Nucleus accumbens (tissue), 56 donors: ENCODE measurements at regions not wholly inside any gene's neighbourhood (a gene's known extent, or its start where the extent isn't known, plus 50 kb on each side); places are given as distances from the start of the nearest gene placed in this dataset.

Experiments
- DNase-seq, 56 donors: peaks; one replicate each; lab custom pipeline; 2025; lab: John Stamatoyannopoulos, UW

DNA sequence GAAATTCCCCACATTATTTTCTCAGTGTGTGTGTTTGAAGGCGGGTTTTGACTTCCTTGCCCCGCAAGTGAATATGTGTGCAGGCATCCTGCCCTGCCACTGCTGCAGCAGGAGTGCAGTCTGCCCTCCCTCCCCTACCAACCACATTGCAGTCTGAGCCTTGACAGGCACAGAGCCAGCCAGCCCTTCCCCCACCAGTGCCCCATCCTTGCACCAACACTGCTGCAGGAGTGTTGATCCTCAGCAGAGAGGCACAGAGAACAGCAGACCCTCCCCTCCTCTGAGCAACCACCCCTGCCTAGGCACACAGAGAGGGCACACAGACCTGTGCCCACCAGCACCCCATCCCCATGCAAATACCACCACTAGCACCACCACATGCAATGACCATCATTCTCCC is 683.0 kb upstream of the PKDCC start:
- no peak for DNase-seq

DNA sequence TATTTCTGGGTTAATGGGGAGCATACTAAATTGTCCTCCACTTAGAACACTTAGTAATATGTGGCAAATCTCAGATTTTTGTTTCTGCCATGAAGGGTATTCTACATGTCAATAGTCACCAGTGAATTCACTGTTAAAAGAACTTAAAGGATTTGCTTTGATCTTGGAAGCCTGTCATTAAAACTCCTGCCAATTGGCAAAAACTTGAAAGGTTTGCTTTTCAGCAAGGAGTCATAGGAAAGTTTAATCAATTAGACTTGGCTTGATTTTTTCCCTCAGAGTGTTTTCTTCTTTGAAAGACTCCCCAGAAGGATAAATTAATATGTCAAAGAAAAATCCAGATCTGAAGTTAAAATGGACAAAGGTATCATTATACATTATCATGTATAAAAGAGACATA is 671.9 kb upstream of the PKDCC start:
- no peak for DNase-seq

DNA sequence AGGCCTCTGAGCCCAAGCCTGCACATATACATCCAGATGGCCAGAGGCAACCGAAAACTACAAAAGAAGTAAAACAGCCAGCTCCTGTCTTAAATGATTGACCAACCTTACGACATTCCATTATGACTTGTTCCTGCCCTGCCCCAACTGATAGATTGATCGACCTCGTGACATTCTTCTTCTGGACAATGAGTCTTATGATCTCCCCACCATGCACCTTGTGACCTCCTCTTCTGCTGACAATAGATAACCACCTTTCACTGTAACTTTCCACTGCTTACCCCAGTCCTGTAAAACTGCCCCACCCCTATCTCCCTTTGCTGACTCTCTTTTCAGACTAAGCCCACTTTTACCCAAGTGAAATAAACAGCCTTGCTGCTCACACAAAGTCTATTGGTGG is 670.0 kb upstream of the PKDCC start:
- DNase-seq, result no peak

DNA sequence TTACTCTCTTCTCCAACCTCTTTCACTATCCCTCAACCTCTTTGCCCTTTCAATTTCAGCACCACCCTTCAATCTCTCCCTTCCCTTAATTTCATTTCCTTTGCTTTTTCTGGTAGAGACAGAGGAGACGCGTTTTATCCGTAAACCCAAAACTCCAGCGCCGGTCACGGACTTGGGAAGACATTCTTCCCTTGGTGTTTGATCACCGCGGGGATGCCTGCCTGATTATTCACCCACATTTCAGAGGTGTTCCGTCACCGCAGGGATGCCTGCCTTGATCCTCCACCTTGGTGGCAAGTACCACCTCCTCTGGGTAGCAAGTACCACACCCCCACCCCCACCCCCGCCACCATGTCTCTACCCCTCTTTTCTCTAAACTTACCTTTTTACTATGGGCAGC is 669.4 kb upstream of the PKDCC start:
- DNase-seq, result no peak

DNA sequence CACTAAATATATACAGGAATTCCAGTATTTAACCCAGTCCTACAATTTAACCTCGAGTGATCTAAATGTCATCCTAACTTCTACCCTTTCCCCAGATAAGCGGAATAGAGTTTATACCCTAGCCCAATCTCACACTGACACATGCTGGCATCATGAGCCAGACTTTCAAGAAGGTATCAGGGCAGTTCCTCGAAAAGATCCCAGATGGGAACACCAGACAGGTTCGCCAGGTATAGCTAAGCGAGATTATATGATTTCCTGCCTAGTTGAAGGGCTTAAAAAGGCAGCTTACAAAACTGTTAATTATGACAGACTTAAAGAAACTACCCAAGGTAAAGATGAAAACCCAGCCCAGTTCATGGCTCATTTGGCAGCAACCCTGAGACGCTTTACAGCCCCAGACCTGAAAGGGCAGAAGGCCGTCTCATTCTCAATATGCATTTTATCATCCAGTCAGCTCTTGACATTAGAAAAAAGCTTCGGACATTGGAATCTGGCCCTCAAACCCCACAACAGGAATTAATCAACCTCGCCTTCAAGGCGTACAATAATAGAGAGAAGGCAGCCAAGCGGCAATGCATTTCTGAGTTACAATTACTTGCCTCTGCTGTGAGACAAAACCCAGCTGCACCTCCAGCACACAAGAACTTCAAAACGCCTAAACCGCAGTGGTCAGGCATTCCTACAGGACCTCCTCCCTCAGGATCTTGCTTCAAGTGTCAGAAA is 668.2 kb upstream of the PKDCC start:
- no peak for DNase-seq

DNA sequence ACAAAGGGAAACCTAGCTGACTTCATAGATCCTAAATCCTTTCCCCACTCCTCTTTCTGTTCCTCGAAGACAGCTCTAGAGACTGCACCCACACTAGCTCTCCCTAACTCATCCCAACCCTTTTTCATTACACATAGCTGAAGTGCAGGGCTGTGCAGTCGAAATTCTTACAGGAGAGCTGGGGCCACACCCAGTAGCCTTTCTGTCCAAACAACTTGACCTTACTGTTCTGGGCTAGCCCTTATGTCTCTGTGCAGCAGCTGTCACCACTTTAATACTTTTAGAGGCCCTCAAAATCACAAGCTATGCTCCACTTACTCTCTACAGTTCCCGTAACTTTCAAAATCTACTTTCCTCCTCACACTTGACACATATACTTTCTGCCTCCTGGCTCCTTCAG is 666.1 kb upstream of the PKDCC start:
- no peak for DNase-seq

DNA sequence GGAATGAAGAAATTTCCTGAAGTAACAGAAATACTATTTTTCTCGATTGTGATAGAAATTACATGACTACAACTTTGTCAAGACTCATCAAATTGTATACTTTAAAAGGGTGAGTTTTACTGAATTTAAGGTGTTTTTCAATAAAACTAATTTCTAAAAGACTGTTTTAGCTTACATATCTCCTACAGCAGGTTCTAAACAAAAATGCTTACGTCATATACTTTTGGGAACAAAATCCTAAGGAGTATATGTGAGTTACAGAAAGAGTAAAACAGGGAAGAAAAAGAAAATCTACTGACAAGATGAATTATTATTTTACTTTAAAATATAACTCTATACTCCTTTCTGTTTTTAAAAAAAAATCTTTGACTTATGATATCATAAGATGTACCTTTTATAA is 660.3 kb upstream of the PKDCC start:
- no peak for DNase-seq

DNA sequence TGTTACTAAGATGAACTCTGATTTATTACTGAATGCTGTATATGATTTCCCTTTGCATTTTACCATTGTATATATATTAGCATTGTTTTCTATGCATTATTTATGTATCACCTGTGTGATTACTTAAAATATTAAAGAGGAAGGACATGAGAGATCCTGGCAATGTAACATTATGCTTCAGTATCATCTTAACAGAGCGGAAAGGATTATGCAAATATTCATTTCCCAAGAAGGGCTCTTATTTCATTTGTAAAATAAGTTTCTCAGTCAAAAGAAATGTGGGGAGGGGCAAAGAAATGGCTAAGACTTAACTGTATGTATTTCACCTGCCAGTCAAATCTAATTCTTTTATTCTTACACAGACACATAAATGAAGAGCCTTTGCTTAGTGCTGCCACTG is 654.2 kb upstream of the PKDCC start:
- DNase-seq, result no peak

DNA sequence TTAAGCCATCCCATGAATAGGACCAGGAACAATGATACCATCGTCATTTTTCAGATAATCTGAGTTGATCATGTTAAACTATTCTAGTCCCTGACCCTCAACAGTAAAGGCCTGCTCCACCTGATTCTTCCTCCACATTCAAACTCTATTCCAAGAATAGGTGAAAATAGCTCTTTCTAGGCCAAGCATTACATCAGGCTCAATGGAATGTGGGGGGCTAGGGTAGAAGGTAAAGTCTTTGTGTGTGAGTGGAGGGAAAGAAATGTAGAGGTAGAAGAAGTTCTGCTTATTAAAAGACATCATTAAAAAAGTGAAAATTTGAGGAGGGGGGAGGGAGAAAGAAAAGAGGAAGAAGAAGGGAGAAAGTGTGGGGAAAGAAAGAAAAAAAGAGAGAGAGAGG is 653.3 kb upstream of the PKDCC start:
- no peak for DNase-seq

DNA sequence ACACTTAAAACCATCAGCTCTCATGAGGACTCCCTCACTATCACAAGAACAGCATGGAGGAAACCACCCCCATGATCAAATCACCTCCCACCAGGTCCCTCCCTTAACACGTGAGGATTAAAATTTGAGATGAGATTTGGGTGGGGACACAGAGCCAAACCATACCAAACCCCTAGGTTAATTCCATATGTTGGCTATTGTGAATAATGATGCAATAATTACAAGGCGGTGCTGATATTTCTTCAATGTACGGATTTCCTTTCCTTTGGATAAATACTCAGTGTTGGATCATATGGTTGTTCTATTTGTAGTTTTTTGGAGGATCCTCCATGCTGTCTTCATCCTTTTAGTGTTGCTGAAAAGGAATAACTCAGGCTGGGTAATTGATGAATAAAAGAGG is 652.1 kb upstream of the PKDCC start:
- DNase-seq, result no peak

DNA sequence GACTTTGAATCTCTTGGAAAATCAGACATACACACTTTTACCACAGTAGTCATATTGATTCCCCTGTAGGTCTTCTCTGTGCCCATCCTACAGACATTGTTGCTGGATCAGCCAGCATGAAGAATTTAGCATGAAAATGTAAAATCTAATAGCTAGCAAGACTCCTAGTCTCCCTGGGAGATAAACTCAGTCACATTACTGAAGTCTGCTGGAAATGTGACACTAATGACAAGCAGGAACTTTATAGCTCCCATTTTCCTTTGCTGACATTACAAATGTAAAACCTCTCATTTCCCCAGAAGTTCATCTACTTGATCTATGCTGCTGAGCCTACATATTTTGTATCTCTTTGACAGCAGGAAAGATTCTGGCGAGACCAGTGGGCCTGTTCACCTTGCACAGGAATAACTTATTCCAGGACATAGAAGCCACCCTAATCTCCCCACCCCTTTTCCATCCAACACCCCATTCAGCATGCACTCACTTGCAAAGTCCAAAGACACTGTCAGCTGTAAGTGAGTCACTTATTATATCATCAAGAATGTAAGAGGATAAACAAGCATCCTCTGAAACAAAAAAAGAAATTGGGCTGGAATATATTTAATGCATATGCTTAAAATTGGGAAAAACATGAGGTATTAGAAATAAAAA is 648.3 kb upstream of the PKDCC start:
- DNase-seq, result no peak

DNA sequence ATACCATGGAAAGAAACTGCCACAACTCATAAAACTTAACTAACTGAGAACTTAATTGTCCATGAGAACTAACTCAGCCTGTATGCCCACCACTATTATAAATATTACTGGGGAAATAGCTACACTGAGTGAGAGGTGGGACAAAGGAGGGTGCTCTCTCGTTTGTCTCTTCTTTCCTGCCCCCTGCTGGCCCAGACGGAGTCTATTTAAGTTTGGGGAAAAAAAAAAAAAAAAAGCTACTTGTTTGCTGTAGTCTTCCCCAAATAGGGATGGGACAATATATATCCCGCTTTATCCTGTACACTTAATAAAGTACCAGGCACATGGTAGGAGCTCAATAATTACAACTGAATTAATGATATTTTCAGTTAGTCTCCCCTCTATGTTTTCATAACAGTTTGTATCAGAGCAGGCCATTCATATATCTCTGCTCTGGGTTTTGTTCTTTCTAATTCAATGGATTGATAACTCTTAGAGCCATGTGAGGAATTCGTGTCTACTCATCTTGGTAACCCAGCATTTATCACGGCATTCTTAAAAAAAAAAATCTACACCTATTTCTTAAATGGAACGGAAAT is 647.6 kb upstream of the PKDCC start:
- DNase-seq, result peak in 1 of 56 donors; percentile 2

DNA sequence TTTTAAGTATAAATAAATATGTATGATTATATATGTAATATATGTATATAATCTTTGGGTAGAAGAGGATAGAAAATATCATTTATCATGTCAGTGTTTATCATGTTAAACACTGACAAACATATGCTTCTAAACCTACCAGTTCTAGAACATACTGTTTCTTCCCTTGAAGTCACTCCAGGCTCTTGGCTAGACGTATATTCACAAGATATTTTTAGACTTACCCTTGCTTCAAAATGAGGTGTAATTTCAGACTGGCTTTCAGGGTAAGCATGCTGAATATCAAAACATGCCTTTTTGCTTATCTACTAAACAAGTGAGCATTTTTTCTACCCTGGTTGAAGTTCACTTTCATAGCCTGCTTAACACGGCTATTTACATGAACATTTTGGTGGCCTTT is 642.4 kb upstream of the PKDCC start:
- no peak for DNase-seq

DNA sequence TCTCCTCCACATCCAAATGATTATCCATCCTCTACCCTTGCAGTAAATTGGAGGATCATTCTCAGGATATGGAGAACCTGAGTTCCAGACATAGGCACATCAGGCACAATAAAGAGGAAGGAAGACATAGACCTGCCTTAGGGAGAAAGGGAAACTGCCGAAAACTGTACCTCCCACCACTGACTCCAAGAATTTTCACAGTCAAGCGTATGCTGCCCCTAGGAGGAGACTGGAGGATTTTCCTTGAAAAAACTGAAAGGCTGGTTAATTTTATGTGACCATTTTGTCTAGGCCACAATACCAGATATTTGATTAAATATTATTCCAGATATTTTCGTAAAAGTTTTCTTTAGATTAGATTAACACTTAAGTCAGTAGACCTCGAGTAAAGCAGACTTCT is 638.5 kb upstream of the PKDCC start:
- DNase-seq, result no peak

DNA sequence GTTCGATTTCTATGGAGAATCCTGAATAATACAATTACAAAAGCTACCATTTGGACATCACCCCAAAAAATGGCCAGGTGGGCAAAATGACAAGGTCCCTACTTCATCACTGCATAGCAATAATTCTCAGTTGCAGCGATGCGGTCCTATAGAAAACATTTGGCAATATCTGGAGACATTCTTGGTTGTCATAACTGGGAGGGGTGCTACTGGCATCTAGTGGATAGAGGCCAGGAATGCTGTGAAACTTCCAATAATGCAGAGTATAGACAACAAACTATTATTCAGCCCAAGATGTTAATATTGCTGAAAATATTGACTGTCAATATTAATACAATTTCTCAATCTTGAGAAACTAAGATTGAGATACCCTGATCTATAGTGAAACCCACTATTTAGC is 637.8 kb upstream of the PKDCC start:
- DNase-seq, result no peak

DNA sequence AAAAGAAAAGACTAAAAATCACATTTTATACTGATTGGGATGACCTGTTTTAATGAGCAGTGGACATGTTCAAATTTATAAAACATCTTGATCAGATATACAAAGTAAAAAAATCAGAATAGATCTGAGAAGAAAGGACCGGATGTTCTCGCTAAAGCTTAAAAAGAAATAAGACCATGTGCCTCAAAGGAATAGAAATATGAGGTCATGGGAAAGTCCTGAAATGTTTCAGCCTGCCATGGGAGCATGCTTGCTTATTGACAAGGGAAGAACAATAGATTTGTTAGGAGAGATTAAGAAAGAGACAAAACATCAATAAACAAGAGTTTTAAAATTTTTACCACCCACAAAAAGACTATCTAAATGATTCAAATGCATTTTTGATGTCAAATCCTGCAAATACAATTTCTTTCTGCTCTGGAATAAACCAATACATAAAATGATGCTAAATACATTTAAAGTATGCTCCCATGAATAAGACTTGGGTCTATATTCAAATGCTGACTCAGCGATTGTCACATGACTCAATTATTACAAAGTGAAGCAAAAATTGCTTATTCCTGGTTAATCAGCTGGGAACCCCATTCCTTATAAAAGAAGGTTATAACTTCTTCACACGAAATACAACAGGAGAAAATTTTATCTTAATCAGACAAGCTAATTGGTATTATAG is 633.9 kb upstream of the PKDCC start:
- DNase-seq, result no peak

DNA sequence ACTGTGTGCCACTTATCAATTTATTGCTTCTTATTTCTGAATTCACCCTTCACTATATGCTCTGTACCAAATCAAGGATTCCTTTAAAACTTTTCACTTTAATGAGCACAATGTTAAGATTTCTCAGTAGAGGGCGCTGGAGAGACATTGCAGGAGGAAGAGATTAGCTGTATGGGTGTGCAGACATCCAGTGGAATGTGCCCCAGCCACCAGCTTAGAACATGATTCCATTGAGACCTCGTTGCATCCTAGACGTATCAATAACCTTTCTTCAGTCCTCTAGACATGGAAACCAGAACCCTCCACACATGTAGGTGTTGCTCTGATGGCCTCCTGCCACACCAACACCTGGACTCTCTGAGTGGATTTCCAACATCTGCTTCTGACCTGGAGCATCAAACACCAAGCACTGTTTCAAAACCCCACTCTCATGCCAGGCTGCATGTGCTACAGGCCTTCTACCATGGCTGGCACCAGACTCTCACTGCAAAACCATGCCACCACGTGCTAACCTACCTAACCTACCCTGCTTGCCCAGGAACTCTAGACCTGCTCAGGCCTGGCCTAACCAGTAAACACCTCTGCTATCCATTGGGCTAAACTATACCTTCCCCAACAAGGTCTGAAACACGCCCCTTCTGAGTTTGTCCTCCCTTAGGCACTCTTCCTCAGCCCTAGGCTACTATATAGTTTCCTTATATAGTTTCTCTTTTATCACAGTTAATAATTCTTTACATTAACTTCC is 633.2 kb upstream of the PKDCC start:
- DNase-seq, result no peak

DNA sequence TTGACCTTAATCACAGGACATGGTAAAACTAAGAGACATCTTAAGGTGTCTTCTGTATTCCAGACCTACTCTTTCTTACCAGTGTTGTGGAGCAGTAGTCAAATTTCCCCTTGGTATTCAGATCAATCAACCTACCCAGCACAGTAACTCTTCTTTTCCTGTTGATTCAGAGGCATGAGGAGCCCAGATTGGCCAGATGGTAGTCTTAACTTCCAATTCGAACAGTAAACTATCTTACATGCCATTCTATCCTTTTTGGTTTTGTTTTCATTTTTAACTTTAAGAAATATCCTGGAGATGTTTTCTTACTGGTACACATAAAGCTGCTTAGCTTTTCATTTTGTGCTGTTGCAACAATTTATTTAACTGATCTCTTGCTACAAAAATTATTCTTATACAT is 630.3 kb upstream of the PKDCC start:
- DNase-seq, result no peak

DNA sequence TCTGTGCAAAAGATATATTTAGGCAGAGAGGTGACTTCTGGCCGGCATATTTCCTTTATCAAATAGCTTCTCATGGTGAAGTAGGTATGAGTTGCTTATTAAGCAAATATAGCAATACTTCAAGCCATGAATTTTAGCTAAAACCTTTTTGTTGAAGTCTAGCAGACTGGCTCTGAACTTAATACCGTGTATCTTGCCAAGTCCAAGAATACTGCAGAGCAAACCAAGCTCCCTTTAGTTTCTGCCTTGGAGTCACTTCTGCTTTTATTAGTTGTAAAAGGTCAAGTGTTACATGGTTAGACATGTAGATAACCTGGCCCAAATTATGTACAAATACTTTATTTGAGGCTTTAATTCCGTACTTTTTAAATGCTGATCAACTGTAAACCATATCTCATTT is 627.6 kb upstream of the PKDCC start:
- DNase-seq, result no peak

DNA sequence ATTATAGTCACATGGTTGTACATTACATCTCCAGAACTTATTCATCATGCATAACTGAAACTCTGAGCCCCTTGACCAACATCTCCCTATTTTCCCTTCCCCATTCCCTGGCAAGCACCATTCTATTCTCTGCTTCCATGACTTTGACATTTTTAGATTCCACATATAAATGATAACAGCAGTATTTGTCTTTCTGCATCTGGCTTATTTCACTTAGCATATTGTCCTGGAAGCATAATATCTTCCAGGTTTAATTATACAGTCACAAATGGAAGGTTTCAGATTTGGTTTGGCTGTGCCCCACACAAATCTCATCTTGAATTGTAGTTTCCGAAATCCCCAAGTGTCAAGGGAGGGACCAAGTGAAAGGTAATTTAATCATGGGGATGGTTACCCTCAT is 626.9 kb upstream of the PKDCC start:
- no peak for DNase-seq

DNA sequence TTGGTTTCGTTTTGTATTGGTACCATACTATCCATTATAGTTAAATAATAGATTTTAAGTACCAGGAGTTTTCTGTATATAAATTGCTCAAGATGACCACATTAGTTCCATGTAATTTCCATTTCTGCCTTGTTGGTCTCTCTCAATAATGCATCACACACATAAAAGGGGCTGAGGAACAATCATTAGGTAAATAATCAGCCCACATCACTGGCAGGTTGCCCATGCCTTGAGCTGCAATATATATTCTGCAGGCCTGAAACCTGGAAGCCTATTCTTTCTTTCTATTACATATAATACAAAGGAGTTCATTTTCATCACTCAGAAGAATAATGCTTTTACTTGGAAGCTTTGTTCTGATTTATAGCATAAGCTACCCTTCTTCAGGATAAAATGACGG is 616.1 kb upstream of the PKDCC start:
- no peak for DNase-seq
